SK-N-SH treated with all-trans-retinoic acid at 6 μM for 48 hours (cell line): ENCODE measurements at regions not wholly inside any gene's neighbourhood (a gene's known extent, or its start where the extent isn't known, plus 50 kb on each side); places are given as distances from the start of the nearest gene placed in this dataset.

Experiments used
- ATAC-seq: fragments of 200-7000 bp; cut with Tn5 transposase; 3 replicates; pipeline ENCODE4 v1.9.1; 2020; ENCODE audit warnings: mild to moderate bottlenecking, moderate library complexity
- ARNTL ChIP-seq: fragments of 450-650 bp; formaldehyde crosslinking; IDR thresholded peaks from 2 replicates; pipeline ENCODE4 v1.5.0; 2020; ENCODE audit warnings: low read depth, mild to moderate bottlenecking, moderate library complexity, borderline replicate concordance
- BACH2 ChIP-seq: fragments of 250-450 bp; sonication (Bioruptor Pico); IDR thresholded peaks from 2 replicates; pipeline ENCODE4 v1.9.0; 2021; ENCODE audit warnings: mild to moderate bottlenecking, borderline replicate concordance
- CREB5 ChIP-seq: fragments of 250-450 bp; sonication (Bioruptor Pico); IDR thresholded peaks from 2 replicates; pipeline ENCODE4 v1.5.1; 2020; ENCODE audit warnings: low read depth, mild to moderate bottlenecking, moderate library complexity
- CSDC2 ChIP-seq: fragments of 250-450 bp; sonication (Bioruptor Pico); IDR thresholded peaks from 2 replicates; pipeline ENCODE4 v1.5.0; 2020; ENCODE audit warnings: mild to moderate bottlenecking, moderate library complexity
- ESRRG ChIP-seq: fragments of 250-450 bp; sonication (Bioruptor Pico); IDR thresholded peaks from 2 replicates; pipeline ENCODE4 v1.6.1; 2021; ENCODE audit warnings: mild to moderate bottlenecking
- GLIS3 ChIP-seq: fragments of 250-450 bp; sonication (Bioruptor Pico); IDR thresholded peaks from 2 replicates; pipeline ENCODE4 v1.5.0; 2020; ENCODE audit warnings: mild to moderate bottlenecking, moderate library complexity
- ISL1 ChIP-seq: fragments of 250-450 bp; sonication (Bioruptor Pico); IDR thresholded peaks from 2 replicates; pipeline ENCODE4 v2.1.2; 2022; ENCODE audit warnings: mild to moderate bottlenecking, moderate library complexity
- OSR1 ChIP-seq: fragments of 250-450 bp; sonication (Bioruptor Pico); IDR thresholded peaks from 2 replicates; pipeline ENCODE4 v1.8.0; 2022; ENCODE audit warnings: moderate library complexity, mild to moderate bottlenecking, inconsistent platforms
- PPARA ChIP-seq: fragments of 250-450 bp; sonication (Bioruptor Pico); IDR thresholded peaks from 2 replicates; pipeline ENCODE4 v1.5.0; 2020; ENCODE audit warnings: mild to moderate bottlenecking, borderline replicate concordance
- SNAI2 ChIP-seq: fragments of 250-450 bp; sonication (Bioruptor Pico); IDR thresholded peaks from 2 replicates; pipeline ENCODE4 v1.5.0; 2020; ENCODE audit warnings: mild to moderate bottlenecking, moderate library complexity
- TCF4 ChIP-seq: fragments of 250-450 bp; sonication (Bioruptor Pico); IDR thresholded peaks from 2 replicates; pipeline ENCODE4 v1.8.0; 2021; ENCODE audit warnings: mild to moderate bottlenecking, moderate library complexity, borderline replicate concordance
- TOX ChIP-seq: fragments of 250-450 bp; sonication (Bioruptor Pico); IDR thresholded peaks from 2 replicates; pipeline ENCODE4 v1.8.0; 2021; ENCODE audit warnings: mild to moderate bottlenecking, moderate library complexity, borderline replicate concordance
- TSHZ2 ChIP-seq: fragments of 250-450 bp; sonication (Bioruptor Pico); IDR thresholded peaks from 2 replicates; pipeline ENCODE4 v1.5.0; 2020; ENCODE audit warnings: mild to moderate bottlenecking, moderate library complexity
- ZC3H10 ChIP-seq: fragments of 250-450 bp; sonication (Bioruptor Pico); IDR thresholded peaks from 2 replicates; pipeline ENCODE4 v1.5.1; 2021; ENCODE audit warnings: mild to moderate bottlenecking, moderate library complexity
- ZFP3 ChIP-seq: fragments of 250-450 bp; sonication (Bioruptor Pico); IDR thresholded peaks from 2 replicates; pipeline ENCODE4 v1.5.0; 2020; ENCODE audit warnings: mild to moderate bottlenecking, moderate library complexity
- ZFP30 ChIP-seq: fragments of 450-650 bp; formaldehyde crosslinking; IDR thresholded peaks from 2 replicates; pipeline ENCODE4 v1.5.0; 2022; ENCODE audit warnings: mild to moderate bottlenecking, moderate library complexity
- ZNF565 ChIP-seq: fragments of 450-650 bp; formaldehyde crosslinking; conservative IDR thresholded peaks from 2 replicates; pipeline ENCODE4 v1.5.0; 2020; ENCODE audit warnings: low read depth, mild to moderate bottlenecking, moderate library complexity
- ZNF8 ChIP-seq: fragments of 450-650 bp; formaldehyde crosslinking; IDR thresholded peaks from 2 replicates; pipeline ENCODE4 v1.5.0; 2020; ENCODE audit warnings: mild to moderate bottlenecking, moderate library complexity
- TF ChIP-seq, protein P1 (sequence below): fragments of 250-450 bp; sonication (Bioruptor Pico); IDR thresholded peaks from 2 replicates; pipeline ENCODE4 v1.8.0; 2020; ENCODE audit warnings: mild to moderate bottlenecking, moderate library complexity, borderline replicate concordance
- TF ChIP-seq, protein P2 (sequence below): fragments of 250-450 bp; sonication (Bioruptor Pico); IDR thresholded peaks from 2 replicates; pipeline ENCODE4 v1.8.0; 2021; ENCODE audit warnings: low read depth, mild to moderate bottlenecking, moderate library complexity, borderline replicate concordance

DNA sequence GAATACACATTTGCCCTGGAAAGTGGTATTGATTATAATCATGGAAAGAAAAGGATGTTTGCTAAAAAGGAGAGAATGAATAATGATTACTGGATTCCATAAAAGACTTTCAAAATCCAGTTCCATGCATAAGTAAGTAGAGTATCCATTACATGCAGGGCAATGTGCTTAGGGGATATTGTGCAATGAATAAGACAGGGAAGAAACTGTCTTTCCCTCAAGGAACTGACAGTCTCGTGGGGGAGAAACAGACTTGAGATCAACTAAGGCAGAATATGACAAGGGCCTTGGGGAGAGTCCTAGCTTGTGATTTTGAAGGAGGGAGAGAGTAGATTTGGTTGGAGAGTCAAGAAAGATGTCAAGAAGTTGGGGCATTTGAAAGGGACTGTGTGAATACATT, 130.6 kb downstream of the SPP2 start (continued):
- TF ChIP-seq, protein P1, sequence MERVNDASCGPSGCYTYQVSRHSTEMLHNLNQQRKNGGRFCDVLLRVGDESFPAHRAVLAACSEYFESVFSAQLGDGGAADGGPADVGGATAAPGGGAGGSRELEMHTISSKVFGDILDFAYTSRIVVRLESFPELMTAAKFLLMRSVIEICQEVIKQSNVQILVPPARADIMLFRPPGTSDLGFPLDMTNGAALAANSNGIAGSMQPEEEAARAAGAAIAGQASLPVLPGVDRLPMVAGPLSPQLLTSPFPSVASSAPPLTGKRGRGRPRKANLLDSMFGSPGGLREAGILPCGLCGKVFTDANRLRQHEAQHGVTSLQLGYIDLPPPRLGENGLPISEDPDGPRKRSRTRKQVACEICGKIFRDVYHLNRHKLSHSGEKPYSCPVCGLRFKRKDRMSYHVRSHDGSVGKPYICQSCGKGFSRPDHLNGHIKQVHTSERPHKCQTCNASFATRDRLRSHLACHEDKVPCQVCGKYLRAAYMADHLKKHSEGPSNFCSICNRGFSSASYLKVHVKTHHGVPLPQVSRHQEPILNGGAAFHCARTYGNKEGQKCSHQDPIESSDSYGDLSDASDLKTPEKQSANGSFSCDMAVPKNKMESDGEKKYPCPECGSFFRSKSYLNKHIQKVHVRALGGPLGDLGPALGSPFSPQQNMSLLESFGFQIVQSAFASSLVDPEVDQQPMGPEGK (CRISPR knock-in tag) = no peak
- TF ChIP-seq TCF4 (no peak), ZFP30 (CRISPR knock-in tag) (no peak), ZFP3 (CRISPR knock-in tag) (no peak), ISL1 (CRISPR knock-in tag) (no peak), TOX (CRISPR knock-in tag) (no peak), ESRRG (CRISPR knock-in tag) (no peak)

GRCh38 chr2:234179031-234179363, 128.5 kb downstream of the SPP2 start:
- TF ChIP-seq OSR1 (no peak), ZFP30 (CRISPR knock-in tag) (no peak), ZNF8 (CRISPR knock-in tag) (no peak), PPARA (CRISPR knock-in tag) (no peak), CSDC2 (CRISPR knock-in tag) (no peak), ARNTL (CRISPR knock-in tag) (no peak), BACH2 (CRISPR knock-in tag) (no peak), ZNF565 (no peak), ESRRG (CRISPR knock-in tag) (no peak), GLIS3 (CRISPR knock-in tag) (no peak), CREB5 (CRISPR knock-in tag) (no peak), SNAI2 (no peak), ZFP3 (CRISPR knock-in tag) (no peak), TSHZ2 (CRISPR knock-in tag) (no peak), ISL1 (CRISPR knock-in tag) (no peak), TOX (CRISPR knock-in tag) (no peak), TCF4 (no peak), ZC3H10 (CRISPR knock-in tag) (no peak)
- TF ChIP-seq, protein P2, sequence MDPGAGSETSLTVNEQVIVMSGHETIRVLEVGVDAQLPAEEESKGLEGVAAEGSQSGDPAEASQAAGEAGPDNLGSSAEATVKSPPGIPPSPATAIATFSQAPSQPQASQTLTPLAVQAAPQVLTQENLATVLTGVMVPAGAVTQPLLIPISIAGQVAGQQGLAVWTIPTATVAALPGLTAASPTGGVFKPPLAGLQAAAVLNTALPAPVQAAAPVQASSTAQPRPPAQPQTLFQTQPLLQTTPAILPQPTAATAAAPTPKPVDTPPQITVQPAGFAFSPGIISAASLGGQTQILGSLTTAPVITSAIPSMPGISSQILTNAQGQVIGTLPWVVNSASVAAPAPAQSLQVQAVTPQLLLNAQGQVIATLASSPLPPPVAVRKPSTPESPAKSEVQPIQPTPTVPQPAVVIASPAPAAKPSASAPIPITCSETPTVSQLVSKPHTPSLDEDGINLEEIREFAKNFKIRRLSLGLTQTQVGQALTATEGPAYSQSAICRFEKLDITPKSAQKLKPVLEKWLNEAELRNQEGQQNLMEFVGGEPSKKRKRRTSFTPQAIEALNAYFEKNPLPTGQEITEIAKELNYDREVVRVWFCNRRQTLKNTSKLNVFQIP = no peak
- TF ChIP-seq, protein P1 (CRISPR knock-in tag) = no peak
- TF ChIP-seq, all 23 proteins: peak for 0
- ATAC-seq = no peak

- ATAC-seq = peak; percentile 90
- TF ChIP-seq OSR1 = no peak
- 0 out of 2 replicates have a peak, but pooled peaks have one; percentile 10 for TF ChIP-seq ISL1 (CRISPR knock-in tag)
- 0 out of 2 replicates have a peak, but pooled peaks have one; percentile 45 for TF ChIP-seq ZFP3 (CRISPR knock-in tag)
- TF ChIP-seq CSDC2 (CRISPR knock-in tag) = 0 out of 2 replicates have a peak, but pooled peaks have one; percentile 55
- peak; percentile 40; the same call in 1 of the 2 replicates for TF ChIP-seq SNAI2
These were observed 128.0 kb downstream of the SPP2 start for GRCh38 chr2:234178330-234179030.
